Activated CD4-positive, alpha-beta T cell treated with anti-CD3 and anti-CD28 coated beads, Interleukin-2, amount 50 U/mL, for 24 hours (primary cell): ENCODE measurements at regions not wholly inside any gene's neighbourhood (a gene's known extent, or its start where the extent isn't known, plus 50 kb on each side); places are given as distances from the start of the nearest gene placed in this dataset.

Experiments used
- DNase-seq, 2 donors: peaks; one replicate each; pipeline ENCODE4 v3.0.0-alpha.2; 2020; ENCODE audit warnings: low read depth in 1 of 2, low spot score in 1 of 2

GRCh38 chr5:138626333-138626944, 51.2 kb upstream of the HSPA9 start:
- no peak for DNase-seq

DNA sequence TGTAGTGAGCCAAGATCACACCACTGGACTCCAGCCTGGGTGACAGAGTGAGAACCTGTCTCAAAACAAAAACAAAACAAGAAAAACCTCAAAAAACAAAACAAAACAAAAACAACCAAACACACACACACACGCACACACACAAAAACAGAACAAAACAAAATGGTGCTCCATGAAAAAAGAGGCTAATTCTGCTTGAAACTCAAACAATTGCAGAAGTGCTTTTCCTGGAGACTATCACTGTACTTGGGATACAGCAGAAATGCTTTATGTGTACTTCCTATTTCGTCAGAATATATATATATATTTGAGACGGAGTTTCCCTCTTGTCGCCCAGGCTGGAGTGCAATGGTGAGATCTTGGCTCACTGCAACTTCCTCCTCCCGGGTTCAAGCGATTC, 49.9 kb upstream of the HSPA9 start:
- no peak for DNase-seq
